ENCODE measurements at regions not wholly inside any gene's neighbourhood (a gene's known extent, or its start where the extent isn't known, plus 50 kb on each side); places are given as distances from the start of the nearest gene placed in this dataset.
A peak's percentile ranks its signal among the peaks of the same experiment; 100 is the strongest.
"Not testable (repeated sequence)": the region's sequence is repeated elsewhere in the genome, so short reads cannot be mapped to it uniquely, and the experiment has no call there.

DNA sequence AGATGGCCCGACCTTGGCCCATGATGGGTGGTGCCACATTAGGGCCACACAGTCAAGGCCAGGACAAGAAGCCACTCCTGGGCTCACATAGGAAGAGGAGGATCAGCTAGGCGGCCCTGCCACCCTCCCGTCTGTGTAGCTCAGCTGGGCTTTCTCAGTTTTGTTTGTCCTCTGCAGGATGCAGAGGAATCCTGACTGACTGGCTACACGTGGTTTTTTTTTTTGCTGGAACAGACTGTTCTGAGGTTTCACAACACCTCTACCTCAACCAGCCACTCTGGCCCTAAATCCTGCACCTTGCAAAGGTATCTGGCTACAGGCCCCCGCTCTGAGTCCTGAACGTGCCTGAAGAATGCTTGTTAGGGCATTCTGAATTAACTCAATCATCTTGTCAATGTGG, 88.3 kb upstream of the MSX2 start:
- no CpG with 5 or more reads among the region's 6 CpGs for WGBS (ENCODE audit: insufficient coverage, low lambda C conversion rate)
- no peak overlapping the region for H3K4me3 ChIP-seq (ENCODE audit: low read length)
- DNase-seq: no peak
- no peak overlapping the region for H3K27ac ChIP-seq (ENCODE audit: low read length)
- no peaks in the 10 kb centered on the region for H3K4me1 ChIP-seq (ENCODE audit: control insufficient read depth, insufficient read depth, low read length)
- H3K9me3 ChIP-seq (ENCODE audit: control insufficient read depth, low read depth, low read length): no peaks in the 10 kb centered on the region
- no peaks in the 10 kb centered on the region for H3K36me3 ChIP-seq (ENCODE audit: control insufficient read depth, insufficient read depth, low read length)
- no peaks in the 10 kb centered on the region for H3K27me3 ChIP-seq (ENCODE audit: control insufficient read depth, insufficient read depth, low read length)

DNA sequence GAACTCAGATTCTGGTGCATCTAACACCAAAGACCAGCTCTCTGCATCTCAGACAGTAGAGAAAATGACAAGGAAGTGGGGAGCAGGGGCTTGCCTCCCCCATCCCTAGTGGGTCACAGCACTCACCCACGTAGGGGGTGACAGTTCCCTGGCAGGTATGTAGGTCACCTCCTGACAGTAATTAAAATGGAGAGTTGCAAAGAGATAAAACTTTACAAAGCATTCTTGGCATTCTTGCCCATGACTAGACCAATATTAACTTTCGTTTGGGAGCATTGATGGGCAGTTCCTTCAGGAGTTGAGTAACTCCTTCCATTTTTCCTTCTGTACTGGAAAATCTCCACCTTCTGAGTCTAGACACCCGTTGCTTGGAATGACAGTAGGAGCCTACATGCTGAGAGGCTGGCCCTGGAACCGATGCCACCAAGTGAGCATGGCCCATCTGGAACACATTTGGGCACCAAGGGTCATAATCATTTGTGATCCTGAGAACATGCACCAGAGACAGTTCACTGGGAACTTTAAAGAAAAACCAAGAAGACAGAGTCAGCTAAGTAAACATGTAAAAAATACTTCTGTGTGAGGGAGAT, 81.5 kb upstream of the MSX2 start:
- H3K36me3 ChIP-seq (ENCODE audit: control insufficient read depth, insufficient read depth, low read length): no peaks in the 10 kb centered on the region
- H3K27me3 ChIP-seq (ENCODE audit: control insufficient read depth, insufficient read depth, low read length): no peaks in the 10 kb centered on the region

GRCh38 chr5:174644436-174644835, 79.9 kb upstream of the MSX2 start:
- H3K4me3 ChIP-seq (ENCODE audit: low read length): no peak overlapping the region
- no peaks in the 10 kb centered on the region for H3K4me1 ChIP-seq (ENCODE audit: control insufficient read depth, insufficient read depth, low read length)
- no peak for DNase-seq
- no peaks in the 10 kb centered on the region for H3K27me3 ChIP-seq (ENCODE audit: control insufficient read depth, insufficient read depth, low read length)
- peaks cover 2% of the 10 kb centered on the region for H3K9me3 ChIP-seq (ENCODE audit: control insufficient read depth, low read depth, low read length)
- H3K27ac ChIP-seq (ENCODE audit: low read length): no peak overlapping the region
- no peaks in the 10 kb centered on the region for H3K36me3 ChIP-seq (ENCODE audit: control insufficient read depth, insufficient read depth, low read length)
- WGBS (ENCODE audit: insufficient coverage, low lambda C conversion rate): 81% methylated on average over 3 of the region's 3 CpGs

More for the DNA sequence above, 81.5 kb upstream of the MSX2 start:
- Histone ChIP-seq H3K9me3 (ENCODE audit: control insufficient read depth, low read depth, low read length) (peaks cover 2% of the 10 kb centered on the region), H3K4me3 (ENCODE audit: low read length) (no peak overlapping the region), H3K27ac (ENCODE audit: low read length) (no peak overlapping the region), H3K4me1 (ENCODE audit: control insufficient read depth, insufficient read depth, low read length) (no peaks in the 10 kb centered on the region)
- no peak for DNase-seq
- no CpG with 5 or more reads among the region's 4 CpGs for WGBS (ENCODE audit: insufficient coverage, low lambda C conversion rate)

GRCh38 chr5:174644923-174645322, 79.5 kb upstream of the MSX2 start:
- Histone ChIP-seq H3K36me3 (ENCODE audit: control insufficient read depth, insufficient read depth, low read length) (no peaks in the 10 kb centered on the region), H3K9me3 (ENCODE audit: control insufficient read depth, low read depth, low read length) (peaks cover 2% of the 10 kb centered on the region), H3K4me1 (ENCODE audit: control insufficient read depth, insufficient read depth, low read length) (no peaks in the 10 kb centered on the region), H3K4me3 (ENCODE audit: low read length) (no peak overlapping the region), H3K27me3 (ENCODE audit: control insufficient read depth, insufficient read depth, low read length) (no peaks in the 10 kb centered on the region), H3K27ac (ENCODE audit: low read length) (no peak overlapping the region)
- DNase-seq: no peak

DNA sequence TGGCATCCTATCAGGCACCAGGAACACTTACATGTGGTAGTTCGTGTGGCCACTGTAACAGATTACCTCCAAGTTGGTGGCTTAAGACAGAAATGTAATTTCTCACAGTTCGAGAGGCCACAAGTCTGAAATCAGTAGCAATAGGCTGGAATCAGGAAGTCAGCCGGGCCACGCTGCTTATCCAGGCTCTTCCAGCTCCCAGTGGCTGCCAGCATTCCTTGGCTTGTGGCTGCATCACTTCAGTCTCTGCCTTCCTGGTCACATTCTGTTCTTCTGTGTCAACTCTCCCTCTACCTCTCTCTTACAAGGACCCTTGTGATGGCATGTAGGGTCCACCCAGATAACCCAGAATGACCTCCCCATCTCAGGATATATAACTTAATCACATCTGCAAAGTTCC, 78.7 kb upstream of the MSX2 start:
- no peak overlapping the region for H3K4me3 ChIP-seq (ENCODE audit: low read length)
- H3K27me3 ChIP-seq (ENCODE audit: control insufficient read depth, insufficient read depth, low read length): no peaks in the 10 kb centered on the region
- no CpG with 5 or more reads among the region's 4 CpGs for WGBS (ENCODE audit: insufficient coverage, low lambda C conversion rate)
- no peak overlapping the region for H3K27ac ChIP-seq (ENCODE audit: low read length)
- H3K36me3 ChIP-seq (ENCODE audit: control insufficient read depth, insufficient read depth, low read length): no peaks in the 10 kb centered on the region
- DNase-seq: no peak
- no peaks in the 10 kb centered on the region for H3K4me1 ChIP-seq (ENCODE audit: control insufficient read depth, insufficient read depth, low read length)
- peaks cover 2% of the 10 kb centered on the region for H3K9me3 ChIP-seq (ENCODE audit: control insufficient read depth, low read depth, low read length)

DNA sequence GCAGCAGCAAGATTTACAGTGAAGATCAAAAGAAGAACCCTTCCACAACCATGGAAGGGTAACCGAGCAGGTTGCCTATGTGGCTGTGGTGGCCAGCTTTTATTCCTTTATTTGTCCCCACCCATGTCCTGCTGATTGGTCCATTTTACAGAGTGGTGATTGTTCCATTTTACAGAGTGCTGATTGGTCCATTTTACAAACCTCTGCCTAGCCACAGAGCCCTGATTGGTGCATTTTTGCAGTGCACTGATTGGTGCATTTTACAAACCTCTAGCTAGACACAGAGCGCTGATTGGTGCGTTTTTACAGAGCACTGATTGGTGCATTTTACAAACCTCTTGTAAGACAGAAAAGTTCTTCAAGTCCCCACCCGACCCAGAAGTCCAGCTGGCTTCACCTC, 75.8 kb upstream of the MSX2 start:
- not testable (repeated sequence) for H3K4me3 ChIP-seq (ENCODE audit: low read length); H3K27me3 ChIP-seq (ENCODE audit: control insufficient read depth, insufficient read depth, low read length); DNase-seq; H3K4me1 ChIP-seq (ENCODE audit: control insufficient read depth, insufficient read depth, low read length); H3K36me3 ChIP-seq (ENCODE audit: control insufficient read depth, insufficient read depth, low read length); H3K9me3 ChIP-seq (ENCODE audit: control insufficient read depth, low read depth, low read length); H3K27ac ChIP-seq (ENCODE audit: low read length)
- WGBS (ENCODE audit: insufficient coverage, low lambda C conversion rate): no CpG with 5 or more reads among the region's 4 CpGs

DNA sequence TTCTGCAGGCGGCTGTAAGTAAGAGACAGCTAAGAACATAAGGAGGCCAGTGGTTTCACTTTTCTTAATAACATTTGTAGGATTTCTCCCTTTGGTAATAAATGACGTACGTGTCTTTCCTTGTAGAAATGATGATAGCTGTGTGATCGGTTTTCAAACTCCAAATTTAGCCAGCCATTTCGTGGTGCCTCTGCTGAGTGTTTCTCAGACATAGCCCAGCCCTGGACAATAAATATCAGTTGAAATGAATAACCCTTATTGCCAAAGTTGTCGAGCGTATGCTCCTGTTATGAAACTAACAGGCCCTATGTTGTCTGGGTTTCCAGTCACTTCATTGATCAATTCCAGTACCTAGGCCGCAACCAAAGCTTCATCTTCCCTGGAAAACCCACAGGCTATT, 75.0 kb upstream of the MSX2 start:
- no peak for DNase-seq
- Histone ChIP-seq H3K36me3 (ENCODE audit: control insufficient read depth, insufficient read depth, low read length) (no peaks in the 10 kb centered on the region), H3K4me3 (ENCODE audit: low read length) (no peak overlapping the region), H3K27ac (ENCODE audit: low read length) (no peak overlapping the region), H3K27me3 (ENCODE audit: control insufficient read depth, insufficient read depth, low read length) (no peaks in the 10 kb centered on the region), H3K9me3 (ENCODE audit: control insufficient read depth, low read depth, low read length) (peaks cover 2% of the 10 kb centered on the region), H3K4me1 (ENCODE audit: control insufficient read depth, insufficient read depth, low read length) (no peaks in the 10 kb centered on the region)
- WGBS (ENCODE audit: insufficient coverage, low lambda C conversion rate): no CpG with 5 or more reads among the region's 8 CpGs

DNA sequence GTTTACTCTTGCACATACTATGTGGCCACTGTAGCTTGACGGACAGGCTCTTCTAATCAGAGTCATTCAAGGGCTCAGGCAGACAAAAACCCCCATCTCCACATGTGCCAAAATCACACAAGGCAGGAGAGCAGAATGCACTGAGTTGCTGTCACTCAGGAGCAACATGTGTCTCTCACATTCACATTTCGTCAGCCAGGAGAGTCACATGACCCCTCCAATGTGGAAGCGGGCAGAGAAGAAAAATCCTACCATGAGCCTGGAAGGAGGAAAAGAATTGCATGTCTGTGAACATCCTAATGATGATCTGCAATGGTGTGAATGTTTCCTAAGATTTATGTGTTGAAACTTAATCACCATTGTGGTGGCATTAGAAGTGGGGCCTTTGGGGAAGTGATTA, 69.9 kb upstream of the MSX2 start:
- no peak for DNase-seq
- no peaks in the 10 kb centered on the region for H3K27me3 ChIP-seq (ENCODE audit: control insufficient read depth, insufficient read depth, low read length)
- no peak overlapping the region for H3K4me3 ChIP-seq (ENCODE audit: low read length)
- WGBS (ENCODE audit: insufficient coverage, low lambda C conversion rate): 80% methylated on average over 1 of the region's 3 CpGs
- no peaks in the 10 kb centered on the region for H3K36me3 ChIP-seq (ENCODE audit: control insufficient read depth, insufficient read depth, low read length)
- H3K27ac ChIP-seq (ENCODE audit: low read length): no peak overlapping the region
- H3K4me1 ChIP-seq (ENCODE audit: control insufficient read depth, insufficient read depth, low read length): no peaks in the 10 kb centered on the region
- H3K9me3 ChIP-seq (ENCODE audit: control insufficient read depth, low read depth, low read length): no peaks in the 10 kb centered on the region

GRCh38 chr5:174655351-174655750, 69.0 kb upstream of the MSX2 start:
- no peak overlapping the region for H3K4me3 ChIP-seq (ENCODE audit: low read length)

GRCh38 chr5:174664180-174664850, 60.1 kb upstream of the MSX2 start:
- WGBS (ENCODE audit: insufficient coverage, low lambda C conversion rate): 100% methylated on average over 3 of the region's 4 CpGs
- no peaks in the 10 kb centered on the region for H3K27me3 ChIP-seq (ENCODE audit: control insufficient read depth, insufficient read depth, low read length)
- H3K27ac ChIP-seq (ENCODE audit: low read length): no peak overlapping the region
- H3K4me3 ChIP-seq (ENCODE audit: low read length): no peak overlapping the region
- no peaks in the 10 kb centered on the region for H3K9me3 ChIP-seq (ENCODE audit: control insufficient read depth, low read depth, low read length)
- H3K4me1 ChIP-seq (ENCODE audit: control insufficient read depth, insufficient read depth, low read length): no peaks in the 10 kb centered on the region
- DNase-seq: no peak
- H3K36me3 ChIP-seq (ENCODE audit: control insufficient read depth, insufficient read depth, low read length): no peaks in the 10 kb centered on the region

More at GRCh38 chr5:174655351-174655750, 69.0 kb upstream of the MSX2 start:
- H3K9me3 ChIP-seq (ENCODE audit: control insufficient read depth, low read depth, low read length): no peaks in the 10 kb centered on the region
- H3K27me3 ChIP-seq (ENCODE audit: control insufficient read depth, insufficient read depth, low read length): no peaks in the 10 kb centered on the region
- H3K36me3 ChIP-seq (ENCODE audit: control insufficient read depth, insufficient read depth, low read length): no peaks in the 10 kb centered on the region
- no peak overlapping the region for H3K27ac ChIP-seq (ENCODE audit: low read length)
- WGBS (ENCODE audit: insufficient coverage, low lambda C conversion rate): no CpG with 5 or more reads among the region's 4 CpGs
- no peaks in the 10 kb centered on the region for H3K4me1 ChIP-seq (ENCODE audit: control insufficient read depth, insufficient read depth, low read length)
- peak; percentile 3 to 11 for DNase-seq

- no peaks in the 10 kb centered on the region for H3K27me3 ChIP-seq (ENCODE audit: control insufficient read depth, insufficient read depth, low read length)
- WGBS (ENCODE audit: insufficient coverage, low lambda C conversion rate): 92% methylated on average over 2 of the region's 2 CpGs
- H3K27ac ChIP-seq (ENCODE audit: low read length): no peak overlapping the region
- no peaks in the 10 kb centered on the region for H3K9me3 ChIP-seq (ENCODE audit: control insufficient read depth, low read depth, low read length)
- no peak overlapping the region for H3K4me3 ChIP-seq (ENCODE audit: low read length)
- H3K4me1 ChIP-seq (ENCODE audit: control insufficient read depth, insufficient read depth, low read length): no peaks in the 10 kb centered on the region
- H3K36me3 ChIP-seq (ENCODE audit: control insufficient read depth, insufficient read depth, low read length): no peaks in the 10 kb centered on the region
- no peak for DNase-seq
Observed at GRCh38 chr5:174665347-174665746, 59.0 kb upstream of the MSX2 start.
